IMR-90 (cell line): ENCODE measurements at regions not wholly inside any gene's neighbourhood (a gene's known extent, or its start where the extent isn't known, plus 50 kb on each side); places are given as distances from the start of the nearest gene placed in this dataset.

Experiments used
- ATAC-seq: fragments of 200-7000 bp; cut with Tn5 transposase; 2 replicates; pipeline ENCODE4 v1.9.1; 2020; ENCODE audit warnings: low read depth, mild to moderate bottlenecking, moderate library complexity
- BruUV-seq: library from RNA; stranded (reverse); fragments of 400-500 nt; replicated peaks from 2 replicates; lab custom pipeline; 2021; lab: Mats Ljungman, UMichigan
- CTCF ChIA-PET: fragments of 300-600 bp; formaldehyde crosslinking; extraction: SDS; loops from one replicate; lab custom pipeline; 2021; ENCODE audit warnings: antibody characterized with exemption; lab: Yijun Ruan, JAX
- POLR2A ChIA-PET: fragments of 300-600 bp; sonication (Branson Sonifier 250); formaldehyde crosslinking; loops from one replicate; lab custom pipeline; 2022; ENCODE audit warnings: antibody characterized with exemption; ENCODE audit not compliant: unreplicated experiment; lab: Charles Lee
- DNase-seq: peaks from one replicate; pipeline ENCODE4 v3.0.0; 2013
- H2AFZ ChIP-seq: replicated peaks from 2 replicates; pipeline ENCODE3; 2013; ENCODE audit warnings: low read length, mild to moderate bottlenecking; ENCODE audit not compliant: poor library complexity
- H2AK5ac ChIP-seq: 2 replicates; pipeline ENCODE4 v1.6.1; 2013; ENCODE audit warnings: low read depth, low read length, inconsistent platforms
- H2AK9ac ChIP-seq: replicated peaks from 2 replicates; pipeline ENCODE3; 2013; ENCODE audit warnings: mild to moderate bottlenecking, low read depth, low read length, moderate library complexity; ENCODE audit not compliant: poor library complexity
- H2BK120ac ChIP-seq: 2 replicates; pipeline ENCODE4 v1.6.1; 2013; ENCODE audit warnings: low read depth, low read length, inconsistent platforms
- H2BK15ac ChIP-seq: 3 replicates; pipeline ENCODE4 v1.6.1; 2013; ENCODE audit warnings: low read depth, low read length, inconsistent platforms
- H2BK20ac ChIP-seq: 2 replicates; pipeline ENCODE4 v1.6.1; 2013; ENCODE audit warnings: low read depth, mild to moderate bottlenecking, inconsistent platforms, low read length, moderate library complexity
- H2BK5ac ChIP-seq: 2 replicates; pipeline ENCODE4 v1.6.1; 2013; ENCODE audit warnings: mild to moderate bottlenecking, low read depth, low read length, inconsistent platforms; ENCODE audit not compliant: poor library complexity, severe bottlenecking
- H3K14ac ChIP-seq: replicated peaks from 2 replicates; pipeline ENCODE4 v1.6.1; 2013; ENCODE audit warnings: low read depth, low read length, inconsistent platforms
- H3K18ac ChIP-seq: 2 replicates; pipeline ENCODE4 v1.6.1; 2013; ENCODE audit warnings: low read depth, low read length, control low read depth
- H3K23ac ChIP-seq: 2 replicates; pipeline ENCODE4 v1.6.1; 2013; ENCODE audit warnings: low read depth, low read length, inconsistent platforms
- H3K27ac ChIP-seq: 2 replicates; pipeline ENCODE4 v1.5.1; 2013; ENCODE audit warnings: mild to moderate bottlenecking, control low read depth, low read length; ENCODE audit not compliant: insufficient read depth
- H3K27me3 ChIP-seq: 2 replicates; pipeline ENCODE4 v1.6.1; 2013; ENCODE audit warnings: low read length; ENCODE audit not compliant: control insufficient read depth, insufficient read depth
- H3K36me3 ChIP-seq: 2 replicates; pipeline ENCODE4 v1.6.1; 2013; ENCODE audit warnings: low read length, mixed read lengths; ENCODE audit not compliant: control insufficient read depth, insufficient read depth
- H3K4ac ChIP-seq: 2 replicates; pipeline ENCODE4 v1.6.1; 2013; ENCODE audit warnings: low read depth, low read length, inconsistent platforms
- H3K4me1 ChIP-seq: 2 replicates; pipeline ENCODE4 v1.6.1; 2013; ENCODE audit warnings: low read length, mixed read lengths; ENCODE audit not compliant: control insufficient read depth, insufficient read depth
- H3K4me2 ChIP-seq: 2 replicates; pipeline ENCODE4 v1.6.1; 2013; ENCODE audit warnings: low read depth, mild to moderate bottlenecking, control low read depth, low read length, moderate library complexity
- H3K4me3 ChIP-seq: 2 replicates; pipeline ENCODE4 v1.5.1; 2013; ENCODE audit warnings: low read depth, mild to moderate bottlenecking, control low read depth, low read length, moderate library complexity; ENCODE audit not compliant: insufficient read depth
- H3K56ac ChIP-seq: 2 replicates; pipeline ENCODE4 v1.6.1; 2013; ENCODE audit warnings: low read length, inconsistent platforms; ENCODE audit not compliant: insufficient read depth; ENCODE audit errors: extremely low read depth
- H3K79me1 ChIP-seq, 2 experiments: 2 replicates each; pipeline ENCODE4 v1.6.1; 2013; ENCODE audit warnings: low read length in 2 of 2, inconsistent platforms in 1 of 2, low read depth in 1 of 2
- H3K9ac ChIP-seq: 2 replicates; pipeline ENCODE4 v1.6.1; 2013; ENCODE audit warnings: low read depth, low read length, control low read depth
- H3K9me1 ChIP-seq: 2 replicates; pipeline ENCODE4 v1.6.1; 2013; ENCODE audit warnings: low read length, inconsistent platforms; ENCODE audit not compliant: insufficient read depth
- H3K9me3 ChIP-seq: 2 replicates; pipeline ENCODE4 v1.6.1; 2013; ENCODE audit warnings: low read length; ENCODE audit not compliant: control insufficient read depth, insufficient read depth
- H4K20me1 ChIP-seq: 2 replicates; pipeline ENCODE4 v1.6.1; 2013; ENCODE audit warnings: low read length, inconsistent platforms; ENCODE audit not compliant: insufficient read depth
- H4K5ac ChIP-seq: 2 replicates; pipeline ENCODE4 v1.6.1; 2013; ENCODE audit warnings: mild to moderate bottlenecking, low read depth, low read length, control low read depth
- H4K8ac ChIP-seq, 2 experiments: 2 replicates each; pipeline ENCODE4 v1.6.1; 2013; ENCODE audit warnings: low read depth in 2 of 2, low read length in 2 of 2, control low read depth in 1 of 2, inconsistent platforms in 1 of 2
- H4K91ac ChIP-seq: 2 replicates; pipeline ENCODE4 v1.6.1; 2013; ENCODE audit warnings: low read depth, low read length, inconsistent platforms; ENCODE audit not compliant: insufficient read depth
- BHLHE40 ChIP-seq: fragments of 150-350 bp; IDR thresholded peaks from 2 replicates; pipeline ENCODE4 v1.6.1; 2016; ENCODE audit warnings: mild to moderate bottlenecking, low read depth, low read length
- ELK1 ChIP-seq: fragments of 150-350 bp; IDR thresholded peaks from 2 replicates; pipeline ENCODE4 v1.6.1; 2016; ENCODE audit warnings: low read depth, mild to moderate bottlenecking, low read length, moderate library complexity, borderline replicate concordance
- FOS ChIP-seq: fragments of 150-350 bp; IDR thresholded peaks from 2 replicates; pipeline ENCODE4 v1.6.1; 2016; ENCODE audit warnings: low read depth, low read length
- MAZ ChIP-seq: IDR thresholded peaks from 2 replicates; pipeline ENCODE4 v1.6.1; 2012; ENCODE audit warnings: low read depth, mild to moderate bottlenecking, low read length, improper control_type of control experiment, moderate library complexity, borderline replicate concordance
- MXI1 ChIP-seq: IDR thresholded peaks from 2 replicates; pipeline ENCODE4 v1.6.1; 2012; ENCODE audit warnings: low read depth, mild to moderate bottlenecking, low read length, moderate library complexity, borderline replicate concordance
- NFE2L2 ChIP-seq: fragments of 150-350 bp; IDR thresholded peaks from 2 replicates; pipeline ENCODE4 v1.6.1; 2016; ENCODE audit warnings: low read depth, mild to moderate bottlenecking, low read length
- POLR2A ChIP-seq: IDR thresholded peaks from 2 replicates; pipeline ENCODE4 v1.6.1; 2012; ENCODE audit warnings: mild to moderate bottlenecking, low read depth, low read length
- RCOR1 ChIP-seq: IDR thresholded peaks from 2 replicates; pipeline ENCODE4 v1.6.1; 2012; ENCODE audit warnings: mild to moderate bottlenecking, low read length, improper control_type of control experiment; ENCODE audit not compliant: insufficient replicate concordance
- RFX5 ChIP-seq: IDR thresholded peaks from 2 replicates; pipeline ENCODE4 v1.8.0; 2012; ENCODE audit warnings: low read depth, mild to moderate bottlenecking, low read length, moderate library complexity
- SMC3 ChIP-seq: fragments of 150-350 bp; IDR thresholded peaks from 2 replicates; pipeline ENCODE4 v1.6.1; 2016; ENCODE audit warnings: low read depth, mild to moderate bottlenecking, antibody characterized with exemption, low read length, moderate library complexity
- USF2 ChIP-seq: fragments of 150-350 bp; IDR thresholded peaks from 2 replicates; pipeline ENCODE4 v1.6.1; 2017; ENCODE audit warnings: mild to moderate bottlenecking, antibody characterized with exemption, low read length, low read depth
- WGBS, 2 experiments: methylation state at CpG; one replicate each; pipeline versions ENCODE4 v1.1.5 to v1.1.7; 2013; ENCODE audit warnings: missing lambda C conversion rate in 2 of 2; ENCODE audit not compliant: insufficient read length in 1 of 2; ENCODE audit errors: extremely low coverage in 2 of 2; 5-methylcytosine and 5-hydroxymethylcytosine counted together
- dilution Hi-C: fragments of 300-500 bp; cut with HindIII; formaldehyde crosslinking; loops from one replicate; pipeline ENCODE4 v1.14.3; 2018; ENCODE audit warnings: low sequenced_read_pairs; ENCODE audit not compliant: unreplicated experiment
- in situ Hi-C: fragments of 300-500 bp; cut with MboI; formaldehyde crosslinking; loops from 3 replicates; pipeline ENCODE4 v1.14.3; 2019; ENCODE audit warnings: low sequenced_read_pairs, inconsistent platforms, mixed read lengths
- intact Hi-C: fragments of 100-400 bp; cut with micrococcal nuclease; formaldehyde crosslinking; loops from 2 replicates; pipeline ENCODE4 v1.10.0; 2022

GRCh38 chr6:55993418-55993817 is 118.0 kb upstream of the BMP5 start:
- Histone ChIP-seq H3K4ac (no peak overlapping the region), H4K5ac (no peak overlapping the region), H2BK120ac (no peak overlapping the region), H3K79me1 (no peaks in the 10 kb centered on the region), H3K9me1 (no peaks in the 10 kb centered on the region), H2BK15ac (no peak overlapping the region), H3K18ac (no peak overlapping the region), H3K56ac (no peak overlapping the region), H3K4me3 (no peak overlapping the region), H2AK9ac (no peak overlapping the region), H3K27ac (no peak overlapping the region), H2AK5ac (no peak overlapping the region), H3K36me3 (no peaks in the 10 kb centered on the region), H4K8ac (no peak overlapping the region), H3K23ac (no peak overlapping the region), H3K14ac (no peak overlapping the region), H3K9ac (no peak overlapping the region), H2BK5ac (no peak overlapping the region), H3K9me3 (no peaks in the 10 kb centered on the region), H4K20me1 (no peaks in the 10 kb centered on the region), H3K27me3 (no peaks in the 10 kb centered on the region), H3K4me1 (no peaks in the 10 kb centered on the region), H3K4me2 (no peak overlapping the region), H2AFZ (no peak overlapping the region), H4K91ac (no peak overlapping the region), H2BK20ac (no peak overlapping the region)
- TF ChIP-seq NFE2L2 (no peak), BHLHE40 (no peak), MXI1 (no peak), ELK1 (no peak), MAZ (no peak), RFX5 (no peak), SMC3 (no peak), FOS (no peak), USF2 (no peak), RCOR1 (no peak), POLR2A (no peak)
- DNase-seq = no peak
- in situ Hi-C loops = loop anchor here (25.0 kb wide), 1 partner anchor 569 kb away; no protein-coding TSS in a partner anchor
- CTCF ChIA-PET = no interaction called here
- ATAC-seq = no peak
- no TSS peak for BruUV-seq
- dilution Hi-C loops = no loop called here
- WGBS, 2 experiments = no CpG with 5 or more reads among the region's 2 CpGs
- intact Hi-C loops = no loop called here
- POLR2A ChIA-PET = no interaction called here
